ENCODE measurements at regions not wholly inside any gene's neighbourhood (a gene's known extent, or its start where the extent isn't known, plus 50 kb on each side); places are given as distances from the start of the nearest gene placed in this dataset.

DNA sequence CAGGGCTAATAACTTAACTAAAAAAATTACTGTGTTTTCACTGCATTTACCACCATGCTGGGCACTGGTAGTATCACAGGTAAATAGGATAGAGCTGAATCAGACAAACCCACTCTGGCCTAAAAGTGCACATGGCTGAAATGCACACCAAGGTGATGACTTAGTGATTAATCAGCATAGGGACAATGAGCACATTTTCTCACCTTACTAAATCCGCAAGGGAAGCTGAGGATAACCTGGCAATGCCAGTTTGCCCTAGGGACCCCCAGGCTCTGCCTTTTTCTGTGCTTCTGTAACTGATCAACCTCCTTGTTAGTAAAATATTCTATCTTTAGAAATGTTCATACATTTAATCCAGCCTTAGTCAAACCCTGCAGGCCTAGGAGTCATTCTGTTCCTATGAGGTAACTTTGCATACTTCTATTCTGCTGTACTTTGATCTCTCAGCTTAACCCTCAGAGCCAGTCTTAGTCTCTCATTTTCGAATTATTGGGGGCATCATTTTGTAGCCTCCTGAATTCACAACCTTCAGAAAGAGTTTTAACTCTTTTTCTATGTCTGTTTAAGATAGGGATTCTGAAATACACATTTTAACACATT, 562.9 kb upstream of the KCNMB2 start:
- no peak for DNase-seq

DNA sequence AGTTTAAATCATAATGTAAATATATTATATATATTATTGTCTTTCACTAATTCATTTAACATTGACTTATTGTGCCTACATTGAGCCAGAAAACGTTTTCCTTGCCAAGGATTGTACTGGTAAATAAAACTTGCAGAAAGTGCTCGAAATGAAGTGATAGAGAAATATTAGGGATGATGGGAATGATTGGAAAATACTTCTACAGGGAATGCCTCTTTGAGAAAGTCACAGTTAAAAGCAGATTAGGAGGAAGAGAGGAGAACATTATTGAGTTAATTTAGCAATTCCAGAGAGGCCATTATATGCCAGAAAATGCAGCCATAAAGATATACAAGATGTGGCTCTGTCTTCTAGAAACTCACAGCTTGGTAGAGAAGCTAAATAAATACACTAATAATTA, 560.0 kb upstream of the KCNMB2 start:
- DNase-seq = no peak

DNA sequence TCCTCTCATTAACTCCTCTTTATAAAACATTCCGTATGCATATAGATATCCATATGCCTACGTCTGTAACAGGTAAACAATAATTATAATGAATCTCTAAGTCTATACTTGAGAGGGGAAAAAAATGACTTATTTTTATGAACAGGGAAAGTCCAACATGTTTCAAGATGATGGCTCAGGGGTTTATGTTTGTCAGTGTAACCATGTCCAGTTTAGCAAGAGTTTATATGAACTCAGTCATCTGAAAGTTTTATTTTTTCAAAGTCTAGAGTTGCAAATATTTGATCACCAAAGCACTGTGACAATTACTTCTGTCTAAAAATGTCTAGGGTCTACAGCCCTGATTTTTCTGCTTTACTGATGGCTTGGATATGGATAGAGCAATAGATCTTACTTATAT, 559.4 kb upstream of the KCNMB2 start:
- DNase-seq = no peak

DNA sequence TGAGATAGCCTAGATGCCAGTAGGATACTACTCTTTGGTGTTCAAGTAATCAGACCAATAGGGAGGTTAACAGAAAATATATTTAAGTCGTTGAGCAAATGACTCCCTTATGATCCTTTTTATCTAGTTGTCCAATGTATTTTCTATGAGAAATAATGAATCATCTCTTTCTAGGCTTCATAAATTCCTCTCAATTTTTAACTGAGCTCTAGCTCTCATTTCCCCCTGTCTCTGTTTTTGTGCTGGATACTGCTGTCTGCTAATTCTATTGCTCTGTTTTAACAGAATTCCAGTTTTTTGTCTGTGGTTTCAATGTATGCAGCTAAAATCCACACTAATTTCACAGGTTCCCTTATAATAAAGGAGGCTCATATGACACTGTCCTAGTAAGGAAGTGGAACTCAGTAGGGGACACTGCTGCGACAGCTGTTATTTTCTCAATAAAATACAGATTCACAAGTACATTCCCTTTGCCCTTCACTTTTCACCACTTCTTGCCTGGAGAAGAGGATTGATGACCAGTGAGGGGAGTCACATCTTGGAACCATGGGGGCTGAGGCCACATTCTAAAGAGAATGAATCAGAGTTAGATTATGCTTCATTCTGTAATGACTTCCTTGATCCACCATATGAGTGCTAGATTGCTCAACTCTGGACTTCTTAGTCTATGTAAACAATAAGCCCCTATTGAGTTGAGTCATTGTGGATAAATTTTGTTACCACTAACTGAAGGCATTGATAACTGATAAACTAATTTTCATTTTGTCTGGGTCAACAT, 558.7 kb upstream of the KCNMB2 start:
- DNase-seq = peak; percentile 34 to 42

DNA sequence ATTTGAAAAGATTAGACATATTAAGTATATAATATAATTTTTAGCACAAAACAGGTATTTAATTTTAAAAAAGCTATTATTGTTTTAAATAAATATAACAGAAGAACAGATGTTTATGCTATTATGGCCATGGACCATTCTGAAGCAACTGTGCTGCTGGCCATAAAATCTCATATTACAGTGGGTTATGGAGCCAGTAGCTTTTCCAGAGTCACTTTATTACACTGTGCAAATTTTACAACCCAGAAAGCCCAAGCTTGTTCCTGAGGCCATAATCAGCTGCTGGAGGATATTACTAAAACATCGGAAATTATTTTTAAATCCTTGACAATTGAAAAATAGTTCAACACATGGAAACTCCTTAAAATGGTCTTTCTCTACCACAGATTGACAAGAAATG, 557.3 kb upstream of the KCNMB2 start:
- DNase-seq = no peak

DNA sequence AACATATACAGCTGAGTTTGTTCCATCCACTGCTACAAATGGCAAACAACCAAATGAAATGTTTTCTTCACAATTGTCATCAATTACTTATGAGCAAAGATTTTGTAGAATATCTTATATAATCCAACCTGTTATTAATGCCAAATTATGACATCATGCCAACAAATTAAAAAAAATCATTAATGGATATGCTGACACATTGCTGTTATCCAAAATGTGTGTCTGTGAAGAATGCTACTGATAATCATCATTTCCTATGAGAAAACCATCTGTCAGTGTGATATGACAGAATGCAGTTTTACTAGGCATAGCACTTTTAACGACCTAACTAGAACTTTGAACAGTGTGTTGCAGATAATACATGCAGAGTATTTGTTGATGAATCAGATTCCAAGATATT, 556.5 kb upstream of the KCNMB2 start:
- no peak for DNase-seq

DNA sequence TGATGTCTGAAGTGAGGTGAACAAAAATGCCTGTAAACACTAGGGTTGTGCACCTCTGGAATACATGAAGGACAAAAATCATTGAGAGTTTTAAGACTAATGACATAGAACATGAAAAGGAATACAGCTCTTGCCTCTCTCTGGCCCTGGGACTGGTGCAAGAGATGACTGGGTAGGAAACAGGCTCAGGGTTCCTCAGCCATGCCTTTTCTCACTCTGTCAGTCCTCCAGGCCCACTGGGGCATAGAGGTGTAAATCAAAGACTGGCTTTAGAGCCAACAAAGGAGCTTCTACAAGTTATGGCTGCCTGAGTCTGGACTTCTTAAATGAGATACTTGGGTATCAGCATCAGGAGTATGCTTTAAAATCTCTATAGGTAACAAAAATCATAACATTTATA, 554.7 kb upstream of the KCNMB2 start:
- DNase-seq = no peak

DNA sequence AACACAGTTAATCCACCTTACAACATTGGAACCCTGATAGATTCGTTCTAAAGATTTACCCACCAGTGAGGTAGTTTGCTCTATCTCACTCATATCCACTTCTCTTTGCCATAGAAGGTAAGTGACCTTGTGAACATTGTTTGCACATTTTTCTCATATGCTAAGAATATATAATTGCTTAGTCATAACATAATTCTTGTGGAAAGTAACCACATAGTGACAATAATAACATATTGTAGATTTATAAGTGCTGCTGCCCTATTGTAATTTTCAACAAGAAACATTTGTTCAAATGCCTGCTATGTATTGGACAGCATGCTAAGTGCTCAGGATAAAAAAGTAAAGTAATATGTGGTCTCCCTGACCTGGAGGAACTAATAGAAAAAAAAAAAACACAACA, 554.2 kb upstream of the KCNMB2 start:
- DNase-seq = no peak

DNA sequence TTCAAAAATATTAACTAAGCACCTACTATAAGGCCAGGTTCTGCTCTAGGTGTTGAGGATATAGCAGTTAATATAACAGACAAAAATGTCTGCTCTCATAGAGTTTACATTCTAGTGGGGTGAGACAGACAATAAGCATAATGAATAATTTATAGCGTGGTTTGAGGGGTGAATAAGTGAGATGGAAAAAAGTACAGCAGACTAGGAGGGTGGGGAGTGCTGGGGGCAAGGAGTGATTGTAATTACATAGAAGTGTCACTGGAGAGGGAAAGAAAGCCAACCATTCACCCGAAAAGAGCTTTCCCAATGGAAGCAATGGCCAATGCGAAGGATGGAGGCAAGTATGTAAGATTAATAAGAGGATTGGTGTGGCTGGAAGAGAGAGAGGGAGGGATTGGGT, 552.9 kb upstream of the KCNMB2 start:
- DNase-seq = no peak

DNA sequence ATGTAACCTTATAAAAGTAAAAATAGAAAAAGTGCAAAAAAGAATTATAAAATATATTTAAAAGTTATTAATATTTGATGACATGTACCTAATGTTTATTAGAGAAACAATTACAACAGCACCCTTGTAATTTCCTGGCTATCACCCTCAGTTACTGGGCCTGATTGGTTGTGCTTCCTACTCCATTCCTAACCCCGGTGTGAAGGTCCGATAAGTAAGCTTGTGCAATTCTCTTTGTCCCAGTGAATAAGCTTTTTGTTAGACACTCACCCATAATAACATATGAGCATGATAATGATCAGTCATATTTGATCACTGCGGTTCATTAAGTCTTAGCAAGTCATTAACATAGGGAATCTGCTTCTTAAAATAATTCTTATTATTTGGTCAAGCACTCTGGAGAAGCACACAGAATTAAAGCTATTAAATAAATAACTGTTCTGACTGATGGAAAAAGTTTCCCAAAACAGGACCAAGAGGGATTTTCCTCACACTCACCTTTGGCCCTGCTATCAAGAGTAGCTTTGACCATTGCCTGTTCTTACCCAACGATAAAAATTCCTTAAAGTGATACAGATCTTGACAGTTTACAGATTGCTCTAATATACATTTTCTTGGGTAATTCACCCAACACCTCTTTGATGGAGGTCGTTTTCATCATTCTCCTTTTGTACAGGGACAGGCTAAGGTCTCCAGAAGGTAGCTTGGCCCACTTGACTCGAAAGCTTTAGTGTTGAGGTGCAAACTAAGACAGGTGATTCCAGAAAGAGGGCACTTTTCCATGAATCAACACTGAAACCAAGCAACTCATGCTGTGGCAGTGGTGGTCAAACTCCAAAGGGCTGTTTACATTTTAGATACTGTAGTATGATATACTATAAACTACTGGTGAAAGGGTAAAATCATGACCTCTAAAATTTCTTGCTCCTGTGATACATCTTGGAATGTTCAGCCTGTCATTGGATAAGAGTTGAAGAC, 543.0 kb upstream of the KCNMB2 start:
- DNase-seq = no peak

DNA sequence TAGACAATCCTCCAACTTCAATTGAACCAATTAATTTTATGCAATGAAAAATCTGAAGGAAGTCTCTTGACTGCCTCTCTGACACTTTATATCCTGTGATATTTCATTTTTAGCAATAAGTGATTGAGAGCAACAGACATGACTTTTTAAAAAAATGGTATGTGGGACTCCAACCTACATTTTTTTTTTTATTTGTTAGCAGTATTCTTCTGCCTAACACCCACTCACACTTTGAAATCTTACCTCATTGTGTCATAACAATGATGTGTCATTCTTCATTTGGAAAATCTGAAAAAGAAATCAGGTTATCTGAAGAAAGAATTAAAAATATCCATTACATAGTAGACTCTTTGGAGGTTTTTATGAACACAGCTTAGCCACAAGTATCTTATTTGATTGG, 541.3 kb upstream of the KCNMB2 start:
- peak; percentile 67 to 80 for DNase-seq

DNA sequence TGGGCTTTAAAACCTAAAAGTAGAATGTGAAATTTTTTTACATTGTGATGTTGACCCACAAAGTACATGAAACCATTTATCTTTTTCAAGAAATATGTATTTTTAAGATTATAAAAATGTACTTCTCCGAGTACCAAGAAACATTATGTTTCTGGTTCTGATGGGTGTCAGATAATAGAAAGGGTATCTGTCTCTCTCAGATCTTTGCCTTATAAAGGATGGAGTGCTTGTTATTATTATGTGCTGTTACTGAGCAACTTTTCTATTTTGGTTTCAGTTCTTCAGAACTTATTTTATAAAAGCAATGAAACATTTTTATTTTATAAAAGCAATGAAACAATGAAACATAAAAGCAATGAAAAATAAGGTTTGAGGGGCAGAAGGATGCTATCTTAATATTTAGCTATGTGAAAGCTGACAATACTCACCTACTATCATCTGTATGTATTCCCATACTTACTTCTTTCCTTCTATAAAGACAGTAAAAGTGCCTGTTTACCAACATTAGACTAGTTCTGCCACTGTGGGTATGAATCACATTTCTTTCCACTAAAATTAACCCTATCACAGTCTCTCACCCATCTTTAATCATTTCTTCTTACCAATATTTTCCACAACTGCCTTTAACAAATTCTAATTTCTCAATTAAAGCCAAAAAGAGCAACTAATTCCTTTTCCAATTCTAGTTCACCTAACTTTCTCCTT, 540.7 kb upstream of the KCNMB2 start:
- DNase-seq = no peak

DNA sequence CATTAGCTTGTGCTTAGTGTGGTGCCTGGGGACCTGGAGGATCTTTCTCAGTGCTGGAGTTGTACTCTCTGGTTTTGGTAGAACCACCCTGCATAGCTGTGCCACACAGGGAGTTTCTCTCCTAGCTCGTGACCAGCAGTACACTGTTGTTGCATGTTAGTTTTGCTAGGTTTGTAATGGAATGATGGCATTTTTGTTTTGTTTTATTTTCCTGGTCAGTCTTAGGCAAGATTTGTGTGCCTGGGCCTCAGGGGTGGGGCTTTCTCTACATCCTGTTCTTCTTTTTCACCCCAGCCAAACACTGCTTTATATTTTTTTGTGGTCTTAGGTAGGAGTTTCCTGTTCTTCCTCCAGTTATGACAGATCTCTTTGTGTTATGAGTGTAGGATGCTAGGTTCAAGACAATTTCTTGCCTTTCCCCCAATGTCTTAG, 534.5 kb upstream of the KCNMB2 start:
- DNase-seq = peak; percentile 84 to 92

DNA sequence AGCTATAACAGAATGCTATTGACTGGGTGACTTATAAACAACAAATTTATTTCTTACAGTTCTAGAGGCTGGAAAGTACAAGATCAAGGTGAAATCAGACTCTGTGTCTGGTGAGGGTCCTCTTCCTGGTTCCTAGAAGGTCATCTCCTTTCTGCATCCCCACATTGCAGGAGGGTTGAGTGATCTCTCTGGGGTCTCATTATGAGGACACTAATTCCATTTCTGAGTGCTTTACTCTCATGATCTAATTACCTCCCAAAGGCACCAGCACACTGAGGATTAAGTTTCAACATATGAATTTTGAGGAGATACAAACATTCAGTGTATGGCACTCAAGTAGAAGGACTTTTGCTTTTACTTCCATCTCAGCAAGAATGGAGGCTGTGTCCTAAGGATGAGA, 534.1 kb upstream of the KCNMB2 start:
- no peak for DNase-seq

DNA sequence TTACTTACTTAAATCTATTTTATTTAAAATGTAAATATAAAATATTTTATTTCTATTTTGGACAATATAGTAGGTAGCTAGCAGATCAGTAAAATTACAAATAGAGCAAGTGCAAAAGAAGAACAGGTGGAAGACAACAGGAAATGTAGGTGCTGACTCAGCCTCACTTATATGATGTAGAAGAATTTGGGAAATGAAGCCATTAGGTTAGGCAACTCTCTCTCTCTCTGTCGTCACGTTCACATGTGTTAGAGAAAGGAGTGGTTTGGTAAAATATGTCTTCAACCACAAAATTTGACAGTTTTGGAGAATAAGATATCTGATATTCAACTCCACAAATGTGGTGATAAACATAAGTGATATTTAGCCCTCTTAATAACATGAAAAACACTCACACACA, 532.5 kb upstream of the KCNMB2 start:
- DNase-seq = peak; percentile 58 to 72

DNA sequence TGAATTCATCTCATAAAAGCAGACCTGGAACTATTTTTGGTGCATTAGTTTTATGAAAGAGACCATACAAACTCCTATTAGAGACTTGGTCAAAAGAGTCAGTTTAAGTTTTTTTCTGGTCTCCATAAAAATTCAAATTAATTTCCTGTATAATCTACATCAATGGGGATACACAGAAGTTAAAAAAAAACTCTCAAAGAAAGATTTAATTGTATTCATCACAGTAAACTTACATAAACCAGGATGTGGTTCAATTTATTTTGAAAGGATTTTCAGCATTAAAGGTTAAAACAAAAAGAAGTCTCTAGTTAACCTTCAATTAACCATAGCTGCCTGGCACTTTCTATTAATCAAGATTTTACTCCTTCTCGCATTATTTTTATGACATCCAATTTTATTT, 530.3 kb upstream of the KCNMB2 start:
- no peak for DNase-seq

DNA sequence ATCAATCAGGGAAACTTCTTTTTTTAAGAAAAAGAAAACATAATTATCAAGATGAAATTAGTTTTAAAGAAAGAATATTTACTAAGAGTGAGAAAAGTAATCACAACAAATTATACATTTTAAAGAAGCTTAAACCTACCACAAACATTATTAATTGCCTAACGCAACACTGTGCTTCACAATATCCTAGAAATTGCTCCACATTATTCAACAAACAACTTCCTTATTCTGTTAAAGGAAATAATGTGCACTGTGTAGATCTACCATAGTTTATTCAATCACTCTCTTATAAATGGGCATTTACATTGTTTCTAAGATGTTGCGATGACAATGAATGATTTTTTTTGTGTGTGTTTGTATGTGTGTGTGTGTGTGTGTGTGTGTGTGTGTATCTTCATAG, 525.9 kb upstream of the KCNMB2 start:
- DNase-seq = peak; percentile 57 to 84

DNA sequence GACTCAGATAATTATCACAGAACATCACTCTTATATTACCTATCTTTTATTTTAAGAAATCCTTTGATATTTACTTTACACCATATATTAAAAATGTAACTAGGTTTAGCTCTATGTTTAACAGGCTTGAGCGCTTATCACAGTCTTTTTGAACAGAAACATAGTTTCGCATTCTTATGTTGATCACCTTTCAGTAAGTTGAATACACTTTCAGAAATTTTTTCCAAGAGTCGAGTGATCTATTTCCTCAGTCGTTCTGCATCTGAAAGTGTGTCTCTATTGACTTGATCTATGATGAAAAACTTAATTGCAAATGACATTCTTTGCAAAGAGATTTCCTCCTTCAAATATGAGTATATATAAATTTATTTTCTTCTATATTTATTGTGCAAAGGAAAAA, 516.6 kb upstream of the KCNMB2 start:
- no peak for DNase-seq

DNA sequence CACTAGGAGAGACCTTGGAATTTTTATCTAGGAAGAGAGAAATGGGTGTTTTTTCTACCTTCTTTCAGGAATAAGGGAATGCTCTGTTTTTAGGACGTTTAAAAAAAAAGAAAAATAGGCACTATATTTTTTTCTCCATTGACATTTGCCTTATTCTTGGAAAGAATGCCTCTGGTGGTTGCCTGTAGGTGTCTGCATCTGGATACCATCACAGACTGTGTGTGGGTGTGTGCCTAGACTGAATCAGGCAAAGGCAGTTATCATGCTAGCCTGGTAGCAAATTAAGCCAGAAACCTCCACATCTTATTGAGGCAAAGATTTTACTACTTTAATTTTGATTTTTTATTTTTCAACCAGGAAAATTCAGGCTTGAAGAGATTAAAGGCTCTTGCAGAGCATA, 513.6 kb upstream of the KCNMB2 start:
- no peak for DNase-seq

DNA sequence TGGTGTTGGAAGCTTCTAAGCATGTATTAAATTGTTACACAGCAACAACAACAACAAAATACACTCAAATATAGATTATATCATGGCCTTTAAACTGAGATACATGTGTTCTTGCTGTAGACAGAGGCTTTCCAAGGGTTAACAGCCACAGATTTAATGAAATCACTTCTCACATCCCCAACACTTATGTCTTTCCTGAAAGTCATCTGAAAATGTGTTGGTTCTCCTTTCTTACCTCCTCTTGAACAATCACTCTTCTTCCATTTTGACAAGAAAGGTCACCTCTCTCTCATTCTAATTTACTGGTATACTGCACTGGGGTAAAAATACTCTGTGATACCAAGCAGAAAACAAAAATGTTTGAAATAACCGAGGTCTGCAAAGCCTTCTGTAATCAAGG, 507.3 kb upstream of the KCNMB2 start:
- no peak for DNase-seq

DNA sequence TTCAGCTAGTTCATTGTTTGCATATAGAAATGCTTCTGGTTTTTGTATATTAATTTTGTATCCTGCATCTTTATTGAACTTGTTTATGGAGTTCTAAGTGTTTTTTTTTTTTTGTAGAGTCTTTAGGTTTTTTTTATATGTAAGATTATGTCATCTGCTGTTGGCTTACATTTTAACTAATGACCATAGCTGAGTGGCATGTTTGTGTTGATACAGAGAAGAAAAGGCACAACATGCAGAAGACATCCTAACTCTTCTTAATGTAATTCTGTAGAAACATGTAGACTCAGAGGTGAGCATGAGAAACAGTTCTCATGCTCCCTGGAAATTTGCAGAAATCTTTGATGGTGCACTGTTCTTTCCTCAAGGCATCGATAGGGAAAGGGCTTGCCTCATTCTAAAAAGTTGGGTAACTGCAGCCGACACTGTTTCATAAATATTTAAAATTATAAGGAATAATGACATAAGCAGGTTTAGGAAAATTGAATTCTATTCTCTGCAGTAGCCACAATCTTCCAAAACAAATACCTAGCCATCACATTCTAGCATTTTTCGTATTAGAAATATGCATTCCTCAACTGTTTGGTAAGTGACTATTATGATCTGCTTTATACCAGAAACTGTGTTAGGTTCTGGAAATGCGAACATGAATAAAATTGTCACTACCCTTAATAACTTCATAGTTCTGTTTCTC, 499.6 kb upstream of the KCNMB2 start:
- no peak for DNase-seq

DNA sequence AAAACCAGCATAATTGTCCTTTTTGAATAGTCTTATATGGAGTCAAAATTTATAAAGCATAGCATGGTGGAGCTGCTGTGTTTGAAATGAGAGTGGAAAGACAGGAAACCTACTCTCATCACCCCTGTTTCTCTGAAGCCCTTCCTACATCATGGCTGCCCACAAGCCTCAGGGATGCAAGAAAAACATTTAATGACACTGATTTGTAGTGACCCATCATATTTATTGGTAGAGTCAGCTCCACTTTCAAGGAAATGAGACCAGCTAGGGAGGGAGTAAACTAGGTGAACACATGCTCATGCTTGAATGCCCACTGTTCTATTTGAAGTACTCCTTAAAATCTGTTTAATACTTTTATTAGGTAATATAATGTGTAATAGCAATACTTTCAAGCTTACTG, 494.3 kb upstream of the KCNMB2 start:
- DNase-seq = no peak

Measured in inflammatory macrophage (primary cell).